Adipocyte (in vitro differentiated cells): ENCODE measurements at regions not wholly inside any gene's neighbourhood (a gene's known extent, or its start where the extent isn't known, plus 50 kb on each side); places are given as distances from the start of the nearest gene placed in this dataset.

Experiments used
- DNase-seq: peaks from one replicate; pipeline ENCODE4 v3.0.0-alpha.2; 2015; ENCODE audit warnings: low read depth
- H3K27me3 ChIP-seq: replicated peaks from 2 replicates; pipeline ENCODE4 v1.7.0; 2013; ENCODE audit warnings: mild to moderate bottlenecking, low read length, moderate library complexity; ENCODE audit not compliant: control insufficient read depth, insufficient read depth
- H3K36me3 ChIP-seq: 2 replicates; pipeline ENCODE4 v1.7.0; 2013; ENCODE audit warnings: low read length, mild to moderate bottlenecking, moderate library complexity; ENCODE audit not compliant: control insufficient read depth, insufficient read depth, severe bottlenecking
- H3K4me1 ChIP-seq: 2 replicates; pipeline ENCODE4 v1.7.0; 2013; ENCODE audit warnings: mild to moderate bottlenecking, low read length, moderate library complexity; ENCODE audit not compliant: control insufficient read depth, insufficient read depth
- H3K4me3 ChIP-seq: 2 replicates; pipeline ENCODE4 v1.7.0; 2013; ENCODE audit warnings: mild to moderate bottlenecking, low read length, moderate library complexity
- H3K9ac ChIP-seq: 2 replicates; pipeline ENCODE4 v1.7.0; 2013; ENCODE audit warnings: mild to moderate bottlenecking, low read length, moderate library complexity
- H3K9me3 ChIP-seq: 2 replicates; pipeline ENCODE4 v1.7.0; 2013; ENCODE audit warnings: mild to moderate bottlenecking, low read length, moderate library complexity; ENCODE audit not compliant: control insufficient read depth

- Histone ChIP-seq H3K4me3 (no peak overlapping the region), H3K9ac (no peak overlapping the region), H3K27me3 (peaks cover 7% of the 10 kb centered on the region), H3K9me3 (no peaks in the 10 kb centered on the region), H3K36me3 (no peaks in the 10 kb centered on the region), H3K4me1 (no peaks in the 10 kb centered on the region)
- DNase-seq = no peak
Measured at GRCh38 chr16:48895142-48895541, 285.2 kb upstream of the N4BP1 start.

GRCh38 chr16:48892893-48893292 is 282.9 kb upstream of the N4BP1 start:
- H3K4me3 ChIP-seq = no peak overlapping the region
- no peaks in the 10 kb centered on the region for H3K4me1 ChIP-seq
- H3K9me3 ChIP-seq = no peaks in the 10 kb centered on the region
- DNase-seq = no peak
- no peaks in the 10 kb centered on the region for H3K36me3 ChIP-seq
- peaks cover 4% of the 10 kb centered on the region for H3K27me3 ChIP-seq
- no peak overlapping the region for H3K9ac ChIP-seq

DNA sequence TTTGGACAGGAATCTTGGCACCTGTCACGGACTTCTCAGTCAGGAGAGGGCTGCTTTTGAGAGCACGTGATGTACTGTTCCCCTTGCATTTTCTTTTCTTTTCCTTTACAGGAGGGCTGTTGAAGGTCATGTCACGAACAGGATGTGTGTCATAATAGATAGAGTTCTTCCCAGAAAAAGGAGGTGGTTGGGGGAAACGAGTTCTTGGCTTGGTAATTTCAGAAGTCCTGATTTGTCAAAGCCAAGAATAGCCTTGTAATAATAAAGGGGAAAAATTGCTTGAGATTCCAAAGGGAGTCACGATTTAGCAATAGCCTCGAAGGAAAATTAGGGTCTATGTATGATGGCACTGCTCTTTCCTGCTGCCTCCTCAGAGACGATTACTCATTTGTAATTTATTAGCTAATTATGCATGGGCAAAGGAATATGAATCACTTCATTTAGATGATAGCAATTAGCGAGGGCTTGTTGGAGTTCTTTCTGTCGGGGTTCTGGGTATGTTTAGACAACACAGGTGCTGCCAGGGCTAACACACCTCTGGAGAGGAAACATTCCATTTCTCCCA is 277.7 kb upstream of the N4BP1 start:
- Histone ChIP-seq H3K4me3 (no peak overlapping the region), H3K36me3 (no peaks in the 10 kb centered on the region), H3K4me1 (no peaks in the 10 kb centered on the region), H3K9ac (no peak overlapping the region), H3K27me3 (peaks cover 6% of the 10 kb centered on the region), H3K9me3 (no peaks in the 10 kb centered on the region)
- no peak for DNase-seq

DNA sequence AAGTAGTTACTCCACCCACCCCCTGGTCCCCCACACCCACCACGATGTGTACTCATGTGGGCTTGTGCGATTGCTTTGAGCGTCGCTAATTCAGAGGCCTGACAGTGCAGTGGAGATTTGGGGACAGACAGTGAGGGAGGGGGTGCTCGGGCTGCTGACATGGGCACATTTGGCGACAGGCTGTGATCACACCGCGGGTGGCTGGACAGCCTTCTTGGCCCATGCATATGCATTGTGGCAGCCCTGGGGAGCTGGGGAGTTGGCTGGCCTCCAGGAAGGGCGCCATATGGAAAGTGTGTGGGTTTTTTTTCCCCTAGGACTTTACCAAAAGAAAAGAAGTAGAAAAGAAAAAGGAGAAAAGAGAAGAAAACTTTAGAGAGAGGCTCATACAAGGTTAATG is 275.5 kb upstream of the N4BP1 start:
- Histone ChIP-seq H3K9me3 (no peaks in the 10 kb centered on the region), H3K4me3 (no peak overlapping the region), H3K9ac (no peak overlapping the region), H3K36me3 (no peaks in the 10 kb centered on the region), H3K4me1 (no peaks in the 10 kb centered on the region), H3K27me3 (peaks cover 9% of the 10 kb centered on the region)
- DNase-seq = no peak

GRCh38 chr16:48881272-48881671 is 271.3 kb upstream of the N4BP1 start:
- Histone ChIP-seq H3K27me3 (peaks cover 3% of the 10 kb centered on the region), H3K9me3 (no peaks in the 10 kb centered on the region), H3K9ac (no peak overlapping the region), H3K4me3 (no peak overlapping the region), H3K4me1 (no peaks in the 10 kb centered on the region), H3K36me3 (no peaks in the 10 kb centered on the region)
- no peak for DNase-seq

DNA sequence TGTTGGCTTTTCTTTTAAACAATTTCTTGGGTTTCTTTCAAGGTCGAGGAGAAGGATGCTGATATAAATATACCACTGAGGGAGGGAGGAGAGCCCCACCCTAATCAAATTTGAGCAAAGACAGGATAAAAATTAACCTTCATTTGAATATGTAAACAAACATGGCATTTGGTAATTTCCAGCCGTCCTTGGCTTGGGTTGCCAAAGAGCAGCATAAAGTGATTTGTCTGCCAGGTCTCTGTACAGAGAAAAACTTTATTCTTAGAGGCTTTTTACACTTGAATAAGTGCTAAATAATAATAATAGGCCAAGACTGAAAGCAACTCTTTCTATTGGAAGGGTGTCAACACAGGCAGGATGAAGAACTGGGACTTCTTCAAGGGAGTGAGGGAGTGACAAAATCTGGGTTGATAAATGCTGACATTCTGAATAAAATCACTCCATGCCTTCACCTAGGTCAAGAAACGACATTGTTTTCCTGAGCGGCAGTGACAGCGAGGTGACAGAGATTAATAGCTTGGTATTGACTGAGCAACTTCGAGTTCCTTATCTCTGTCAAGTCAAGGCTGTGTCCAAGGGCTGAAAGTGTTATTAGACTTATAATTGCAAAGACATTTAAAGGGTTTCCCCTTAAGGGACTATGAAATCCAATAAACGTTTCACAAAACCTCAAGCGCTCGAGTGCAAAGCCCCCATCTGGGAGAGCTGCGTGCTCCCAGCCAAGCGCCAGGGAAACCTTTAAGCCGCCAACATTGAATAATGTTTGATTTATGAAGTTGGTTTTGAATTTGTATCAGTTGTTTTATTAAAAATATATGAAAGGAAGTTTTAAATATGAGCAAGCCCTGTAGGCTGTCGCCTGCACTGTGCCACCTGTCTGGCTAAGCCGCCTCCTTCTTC is 269.5 kb upstream of the N4BP1 start:
- Histone ChIP-seq H3K4me1 (no peaks in the 10 kb centered on the region), H3K9me3 (no peaks in the 10 kb centered on the region), H3K27me3 (peaks cover 3% of the 10 kb centered on the region), H3K36me3 (no peaks in the 10 kb centered on the region), H3K4me3 (no peak overlapping the region), H3K9ac (no peak overlapping the region)
- DNase-seq = no peak

DNA sequence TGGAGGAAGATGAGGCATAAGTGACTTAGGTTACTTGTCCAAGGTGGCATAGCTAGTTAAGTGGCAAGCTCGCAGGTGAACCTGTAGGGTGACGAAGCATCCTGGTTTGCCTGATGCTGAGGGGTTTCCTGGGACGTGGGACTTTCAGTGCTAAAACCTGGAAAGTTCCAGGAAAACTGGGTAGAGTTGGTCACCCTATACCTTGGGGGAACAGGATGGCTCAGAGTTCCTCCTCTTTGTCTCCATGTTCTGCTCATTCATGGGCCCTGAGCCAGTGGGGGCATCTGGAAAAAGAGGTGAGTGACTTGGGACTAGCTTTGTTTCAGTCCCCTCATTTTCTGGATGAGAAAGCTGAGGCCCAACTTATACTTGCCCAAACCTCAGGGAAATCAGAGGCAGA is 268.0 kb upstream of the N4BP1 start:
- no peak for DNase-seq
- no peaks in the 10 kb centered on the region for H3K4me1 ChIP-seq
- H3K9me3 ChIP-seq = no peaks in the 10 kb centered on the region
- H3K9ac ChIP-seq = no peak overlapping the region
- no peaks in the 10 kb centered on the region for H3K36me3 ChIP-seq
- no peak overlapping the region for H3K4me3 ChIP-seq
- H3K27me3 ChIP-seq = peaks cover 7% of the 10 kb centered on the region

DNA sequence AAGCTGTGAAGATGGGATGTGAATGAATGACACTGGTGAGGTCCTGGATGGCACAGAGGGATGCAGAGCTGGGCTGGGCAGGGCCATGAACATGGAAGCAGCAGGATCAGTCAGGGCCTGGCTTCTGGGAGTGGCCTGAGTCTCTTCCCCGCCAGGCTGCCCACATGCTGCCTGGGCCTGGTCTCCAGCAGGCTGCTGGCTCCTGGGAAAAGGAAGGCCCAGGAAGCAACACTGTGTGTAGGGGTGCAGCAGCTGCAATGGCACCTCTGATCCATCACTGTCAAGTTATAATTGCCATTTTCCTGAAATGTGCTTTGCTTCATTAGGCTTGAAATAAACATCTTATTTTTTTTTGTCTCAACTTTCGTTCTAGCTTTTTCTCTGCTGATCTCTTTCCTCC is 260.2 kb upstream of the N4BP1 start:
- peaks cover 9% of the 10 kb centered on the region for H3K9me3 ChIP-seq
- DNase-seq = no peak
- H3K27me3 ChIP-seq = peaks cover 4% of the 10 kb centered on the region
- no peak overlapping the region for H3K4me3 ChIP-seq
- H3K9ac ChIP-seq = no peak overlapping the region
- no peaks in the 10 kb centered on the region for H3K4me1 ChIP-seq
- no peaks in the 10 kb centered on the region for H3K36me3 ChIP-seq

DNA sequence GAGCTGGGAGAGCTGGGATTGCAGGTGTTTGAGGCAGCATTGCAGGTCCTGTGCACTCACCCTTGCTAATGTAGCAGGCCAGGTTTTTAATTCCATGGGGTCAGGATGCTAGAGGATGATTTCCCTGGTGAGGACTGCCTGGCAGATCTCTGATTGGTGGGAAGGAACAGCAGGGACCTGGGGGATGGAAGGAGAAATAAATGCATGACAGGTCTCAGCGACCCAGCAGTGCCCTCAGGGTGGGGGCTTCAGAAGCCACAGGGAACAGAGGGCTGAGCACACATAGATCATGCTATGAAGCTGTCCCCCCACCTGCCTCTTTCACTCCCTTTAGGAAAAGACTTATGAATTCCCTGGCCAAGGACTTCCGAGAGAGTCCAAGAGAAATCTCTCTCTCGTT is 255.5 kb upstream of the N4BP1 start:
- Histone ChIP-seq H3K4me3 (no peak overlapping the region), H3K4me1 (no peaks in the 10 kb centered on the region), H3K9ac (no peak overlapping the region), H3K36me3 (no peaks in the 10 kb centered on the region), H3K27me3 (no peaks in the 10 kb centered on the region), H3K9me3 (peaks cover 9% of the 10 kb centered on the region)
- no peak for DNase-seq

DNA sequence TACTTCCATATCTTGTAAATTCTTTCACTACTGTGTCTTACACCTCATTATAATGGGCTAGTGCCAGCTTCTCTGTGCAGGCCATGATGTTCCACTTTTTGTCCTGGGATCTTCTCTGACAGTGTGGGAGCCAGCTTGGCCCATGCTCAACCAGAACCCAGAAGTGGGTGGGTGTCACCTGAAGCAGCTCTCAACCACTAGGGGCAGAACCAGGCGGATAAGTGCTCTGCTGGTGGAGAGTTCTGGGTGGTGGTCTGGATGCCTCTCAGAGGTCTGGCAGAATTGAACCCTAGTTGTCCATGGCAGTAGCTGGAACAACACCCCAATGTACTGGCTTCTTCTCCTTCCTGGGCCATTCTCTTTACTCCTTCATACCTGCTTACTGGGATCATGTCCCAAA is 254.1 kb upstream of the N4BP1 start:
- no peak for DNase-seq
- H3K27me3 ChIP-seq = no peaks in the 10 kb centered on the region
- no peak overlapping the region for H3K9ac ChIP-seq
- H3K4me3 ChIP-seq = no peak overlapping the region
- H3K9me3 ChIP-seq = peaks cover 9% of the 10 kb centered on the region
- no peaks in the 10 kb centered on the region for H3K36me3 ChIP-seq
- no peaks in the 10 kb centered on the region for H3K4me1 ChIP-seq

DNA sequence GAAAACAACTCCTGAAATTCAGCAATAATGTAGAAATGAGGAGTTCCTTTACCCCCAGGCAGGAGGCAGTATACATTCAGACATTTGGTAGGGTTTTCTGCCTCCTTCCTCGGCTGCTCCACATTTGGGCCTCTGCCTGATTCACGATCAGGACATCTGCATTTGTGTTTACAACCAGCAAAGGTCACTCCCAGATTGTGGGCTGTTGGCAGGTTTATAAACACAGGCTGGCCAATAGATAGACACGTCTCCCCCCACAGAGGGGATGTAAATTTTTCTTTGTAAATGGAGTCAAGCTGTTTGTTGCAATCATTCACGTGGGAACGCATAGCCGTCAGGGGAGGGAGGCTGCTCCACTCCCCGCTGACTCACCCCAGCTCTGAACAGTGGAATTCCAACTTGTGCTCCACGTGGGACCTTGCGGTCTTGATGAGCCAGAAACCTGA is 252.1 kb upstream of the N4BP1 start:
- peaks cover 4% of the 10 kb centered on the region for H3K27me3 ChIP-seq
- no peaks in the 10 kb centered on the region for H3K36me3 ChIP-seq
- H3K9ac ChIP-seq = no peak overlapping the region
- no peak for DNase-seq
- no peaks in the 10 kb centered on the region for H3K4me1 ChIP-seq
- peaks cover 9% of the 10 kb centered on the region for H3K9me3 ChIP-seq
- H3K4me3 ChIP-seq = no peak overlapping the region
